ENCODE measurements at regions not wholly inside any gene's neighbourhood (a gene's known extent, or its start where the extent isn't known, plus 50 kb on each side); places are given as distances from the start of the nearest gene placed in this dataset.
A peak's percentile ranks its signal among the peaks of the same experiment; 100 is the strongest.

DNA sequence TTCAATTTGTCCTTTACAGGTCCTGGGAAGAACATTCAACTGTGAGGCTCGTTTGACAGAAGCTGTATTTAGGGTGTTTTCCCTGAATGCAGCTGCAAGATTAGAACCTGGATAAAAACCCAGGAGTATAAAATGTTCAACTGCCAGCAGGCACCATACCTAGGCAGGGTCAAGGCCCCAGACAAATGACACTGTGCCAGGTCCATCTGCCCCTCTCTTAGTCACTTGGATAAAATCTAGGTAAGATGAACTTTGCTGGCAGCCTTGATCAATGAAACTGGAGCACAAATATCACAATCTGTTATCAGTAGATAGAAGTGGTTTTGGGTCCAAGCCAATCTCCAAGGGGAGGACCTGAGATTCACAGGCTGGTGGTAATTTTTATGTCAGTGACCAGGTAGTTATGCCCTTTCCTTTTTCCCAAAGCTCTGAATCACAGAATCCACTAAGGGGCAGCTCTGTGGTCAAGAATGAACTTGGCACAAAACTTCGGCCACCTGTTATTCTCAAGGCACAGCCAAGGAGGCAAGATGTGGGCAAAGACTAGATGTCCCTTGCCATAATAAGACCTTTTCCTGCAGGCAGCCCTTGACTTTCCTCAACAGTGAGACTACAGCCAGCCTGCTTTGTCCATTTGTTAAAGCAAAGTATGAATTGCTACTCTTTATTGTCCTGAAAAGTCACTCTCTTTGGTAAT lies 501.0 kb downstream of the PPARGC1A start:
- no peak for DNase-seq

DNA sequence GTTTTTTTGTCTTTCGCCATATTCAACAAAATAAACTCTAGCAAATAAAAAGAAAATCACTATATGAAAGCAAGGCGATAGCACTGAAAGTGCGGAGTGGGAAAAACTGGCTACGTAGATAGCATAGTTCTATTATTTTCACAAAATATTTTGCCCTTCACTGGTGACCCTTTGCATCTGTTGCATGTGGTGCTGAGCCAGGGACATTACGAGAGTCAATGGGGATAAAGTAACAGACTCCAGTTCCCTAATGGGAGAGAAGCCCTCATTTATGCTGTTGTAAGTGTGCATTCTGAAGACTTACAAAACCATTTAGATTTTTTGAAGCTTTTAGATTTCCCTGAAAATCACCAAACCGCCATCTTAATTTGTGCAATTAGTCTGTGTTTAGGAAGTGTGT lies 501.6 kb downstream of the PPARGC1A start:
- DNase-seq: no peak

DNA sequence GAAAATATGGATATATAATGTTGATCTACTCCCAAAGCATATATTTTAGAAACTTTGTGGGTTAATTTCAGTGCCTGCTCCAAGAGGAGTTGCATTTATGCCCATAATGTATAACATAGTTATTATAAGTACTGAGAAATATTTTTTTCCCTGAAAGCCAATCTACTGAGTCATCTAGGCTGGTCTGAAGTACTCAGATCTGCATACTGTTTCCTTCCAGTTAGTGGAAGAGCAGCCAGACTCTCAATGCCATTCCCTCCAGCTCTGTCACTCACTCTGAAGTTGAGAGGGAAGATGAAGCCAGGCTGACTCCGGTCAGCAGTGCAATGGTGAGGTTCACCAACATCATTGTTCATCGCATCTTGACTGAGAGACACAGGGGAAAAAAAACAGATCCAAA lies 505.1 kb downstream of the PPARGC1A start:
- no peak for DNase-seq

DNA sequence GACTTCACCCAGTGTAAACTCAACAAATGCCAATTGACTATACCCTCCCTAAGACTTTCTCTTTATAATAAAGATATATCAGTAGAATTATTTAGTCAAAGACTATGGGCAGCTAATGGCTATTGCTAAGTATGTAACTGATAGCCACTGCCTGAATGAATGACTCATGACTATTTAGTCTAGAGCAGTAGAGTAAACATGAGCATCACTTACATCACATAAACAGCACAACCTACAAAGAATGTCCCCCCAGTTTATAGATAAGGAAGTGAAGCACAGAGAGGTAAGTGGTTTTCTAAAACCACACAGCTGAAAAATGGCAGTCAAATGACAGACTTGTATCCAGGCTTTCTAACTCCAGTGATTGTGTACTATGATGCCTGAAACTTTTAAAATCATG lies 507.0 kb downstream of the PPARGC1A start:
- DNase-seq: no peak

DNA sequence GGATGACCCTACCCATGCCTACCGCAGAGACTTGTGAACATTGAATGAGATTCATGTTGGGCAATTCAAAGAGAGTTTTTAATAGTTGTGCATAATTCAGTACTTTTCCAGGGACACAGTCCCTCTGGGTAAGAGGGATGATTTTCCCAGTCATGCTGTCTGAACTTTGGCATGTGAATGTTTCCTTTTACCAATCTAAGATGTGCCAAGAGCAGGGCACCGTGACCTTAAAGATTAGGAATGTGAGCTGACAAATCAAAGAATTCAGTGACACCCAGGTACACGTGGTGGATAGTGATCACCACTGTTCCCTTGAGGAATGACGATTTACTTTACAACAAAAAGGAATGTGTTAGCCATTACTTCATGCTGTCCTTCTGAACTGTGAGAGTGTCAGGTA lies 515.6 kb downstream of the PPARGC1A start:
- no peak for DNase-seq

DNA sequence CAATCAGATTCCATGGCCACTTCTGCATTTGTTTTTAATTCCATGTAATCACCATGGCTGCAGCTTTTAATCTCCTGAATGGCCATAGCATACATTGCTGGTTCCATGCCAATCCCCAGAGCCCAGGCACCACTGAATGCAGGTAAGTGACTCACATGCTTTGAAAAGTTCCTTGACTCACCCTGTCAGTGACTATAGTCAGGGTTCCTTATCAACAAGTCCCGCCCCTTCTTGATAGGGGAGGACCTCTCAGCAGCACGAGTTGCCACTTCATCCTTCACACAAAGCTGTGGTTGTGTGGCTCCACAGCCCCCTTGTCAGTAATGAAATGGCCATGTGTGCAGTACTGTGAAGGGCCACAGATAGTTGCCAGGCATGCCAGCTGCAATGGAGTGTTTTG lies 516.6 kb downstream of the PPARGC1A start:
- DNase-seq: no peak

DNA sequence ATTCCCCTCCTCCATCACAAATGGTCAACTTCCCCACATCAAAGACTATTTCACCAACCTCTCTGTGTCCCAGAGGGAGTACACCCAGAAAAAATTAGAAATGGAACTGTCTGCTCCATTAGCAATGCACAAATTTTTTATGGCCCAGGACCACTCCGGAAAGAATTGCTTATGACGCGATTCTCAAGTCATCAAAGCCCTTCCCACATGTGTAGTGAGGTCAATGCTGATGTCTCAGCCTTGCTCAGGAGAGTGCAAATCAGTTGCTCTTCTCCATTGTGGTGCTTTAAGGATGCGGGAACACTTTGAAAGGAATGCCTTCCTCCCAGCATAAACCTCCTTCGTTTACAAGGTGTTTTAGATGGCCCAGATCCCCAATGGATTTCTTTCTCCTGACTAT lies 518.3 kb downstream of the PPARGC1A start:
- DNase-seq: no peak

DNA sequence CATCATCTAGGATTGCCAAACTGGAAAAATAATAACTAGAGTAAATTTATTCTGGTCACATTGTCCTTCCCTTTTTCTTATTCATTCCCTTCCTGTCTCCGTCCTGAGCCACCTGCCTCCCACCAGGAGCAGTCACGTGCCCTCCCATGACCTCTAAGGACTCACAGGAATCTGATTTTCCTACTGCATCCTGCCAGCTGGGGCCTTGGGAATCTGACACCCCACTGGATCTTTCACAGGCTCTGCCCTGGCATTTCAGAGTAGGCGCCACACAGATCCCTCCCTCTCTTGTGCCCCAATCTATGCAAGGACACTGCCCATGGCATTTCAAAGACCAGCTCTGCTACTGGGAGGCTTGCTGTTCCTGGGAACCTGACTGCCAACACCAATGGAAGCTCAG lies 520.5 kb downstream of the PPARGC1A start:
- no peak for DNase-seq

DNA sequence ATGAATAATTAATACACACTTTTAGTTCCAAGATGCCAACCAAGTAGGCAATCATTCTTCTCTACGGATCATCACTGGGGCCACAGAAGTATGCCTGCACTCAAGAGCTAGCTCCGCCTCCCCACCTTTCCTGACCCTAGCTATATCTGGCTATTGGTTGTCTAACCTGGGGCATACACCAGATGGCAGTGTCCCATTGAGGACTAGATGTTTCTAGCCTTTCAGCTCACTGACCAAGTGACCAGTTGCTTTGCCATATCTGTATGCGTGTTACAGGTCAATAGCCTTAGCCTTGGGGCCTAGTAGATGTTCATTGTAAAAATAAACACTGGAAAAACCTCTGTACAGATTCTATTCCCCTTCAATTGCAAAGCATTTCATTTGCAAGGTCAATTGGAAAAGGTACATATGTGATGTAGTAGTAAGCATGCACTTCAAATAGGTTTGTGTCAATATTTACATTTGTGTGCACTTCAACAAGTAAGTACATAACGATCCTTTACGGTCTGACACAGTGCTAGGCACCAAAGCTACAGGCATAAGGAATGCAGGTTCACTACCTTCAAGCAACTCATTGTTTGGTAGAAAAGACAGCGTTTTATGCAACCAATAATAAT lies 521.7 kb downstream of the PPARGC1A start:
- no peak for DNase-seq

DNA sequence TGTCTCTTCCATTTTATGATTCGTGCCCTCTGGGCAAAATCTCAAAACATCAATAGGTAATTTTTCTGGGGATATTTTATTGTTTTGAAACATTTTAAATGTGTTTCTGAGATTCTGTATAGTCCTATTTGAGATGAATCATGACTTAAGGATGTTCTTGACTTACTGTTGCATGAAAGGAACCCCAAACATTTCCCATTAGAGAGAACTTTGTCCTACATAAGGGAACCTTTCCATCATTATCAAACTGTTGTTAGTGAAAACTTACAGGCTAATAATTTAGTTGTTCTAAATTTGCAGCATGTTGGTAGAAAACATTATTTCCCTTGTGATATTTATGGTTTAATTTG lies 523.3 kb downstream of the PPARGC1A start:
- DNase-seq: no peak

DNA sequence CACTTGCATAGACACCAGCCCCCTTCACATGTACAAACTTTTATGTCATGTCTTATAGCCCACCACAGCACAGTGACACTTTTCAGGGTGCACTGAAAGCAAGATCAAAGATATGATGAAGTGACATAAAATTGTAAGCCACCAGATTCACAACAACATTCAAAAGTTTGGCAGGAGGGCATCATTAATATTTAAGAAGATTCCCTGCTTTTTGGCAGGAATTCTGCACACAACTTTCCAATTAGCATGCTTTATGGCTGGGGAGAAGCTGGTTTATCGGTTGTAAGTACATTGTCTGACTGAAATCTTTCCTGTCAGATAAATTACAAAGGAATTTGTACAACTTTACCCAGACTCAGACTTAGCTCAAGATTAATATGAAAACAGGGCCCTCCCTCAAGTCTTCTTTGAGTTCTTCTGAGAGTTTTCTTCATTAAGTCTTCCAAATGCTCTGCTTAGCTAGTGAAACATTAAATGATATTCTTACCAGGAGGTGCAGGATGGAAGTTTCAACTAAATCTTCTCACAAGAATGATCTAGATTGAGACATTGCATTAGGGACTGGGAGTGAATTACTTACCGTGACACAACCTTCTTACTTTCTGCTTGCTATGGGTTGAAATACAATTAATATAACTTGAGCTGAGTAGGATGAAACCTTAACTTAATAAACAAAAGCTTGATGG lies 523.8 kb downstream of the PPARGC1A start:
- DNase-seq: no peak

DNA sequence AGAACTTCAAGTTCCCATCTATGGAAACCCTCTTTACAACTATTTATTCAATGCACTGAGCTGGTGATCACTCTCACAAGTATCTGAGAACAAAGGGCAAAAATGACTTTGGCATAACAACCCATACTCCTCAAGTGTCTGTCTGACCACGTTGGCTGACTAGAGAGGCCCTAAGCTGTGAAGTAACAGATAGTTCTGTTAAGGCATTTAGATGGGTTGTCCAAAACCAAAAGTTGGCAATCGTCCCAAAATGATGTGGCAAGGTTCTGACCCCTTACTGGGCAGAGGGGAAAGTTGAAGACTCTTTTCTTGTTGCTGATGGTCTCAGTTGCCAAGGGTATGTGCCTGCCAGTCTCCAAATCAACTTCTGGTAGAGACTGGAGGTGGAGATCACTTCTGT lies 524.8 kb downstream of the PPARGC1A start:
- DNase-seq: no peak

DNA sequence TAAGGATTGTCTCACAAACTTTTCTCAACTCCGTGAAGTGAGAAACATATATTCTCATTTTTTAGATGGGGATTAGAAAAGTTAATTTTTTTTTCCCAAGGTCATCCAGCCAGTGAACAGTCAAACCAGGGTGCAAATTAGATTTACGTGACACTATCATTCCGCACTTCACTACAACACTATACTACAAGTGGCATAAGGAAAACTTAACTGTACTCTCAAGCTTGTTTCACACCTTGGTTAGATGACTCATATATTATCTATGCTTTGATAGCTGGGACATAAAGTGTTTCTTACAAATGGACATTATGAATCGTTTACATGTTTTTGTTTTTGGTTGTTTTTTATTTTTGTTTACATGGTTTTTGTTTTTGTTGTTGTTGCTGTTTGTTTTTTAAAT lies 525.7 kb downstream of the PPARGC1A start:
- no peak for DNase-seq

DNA sequence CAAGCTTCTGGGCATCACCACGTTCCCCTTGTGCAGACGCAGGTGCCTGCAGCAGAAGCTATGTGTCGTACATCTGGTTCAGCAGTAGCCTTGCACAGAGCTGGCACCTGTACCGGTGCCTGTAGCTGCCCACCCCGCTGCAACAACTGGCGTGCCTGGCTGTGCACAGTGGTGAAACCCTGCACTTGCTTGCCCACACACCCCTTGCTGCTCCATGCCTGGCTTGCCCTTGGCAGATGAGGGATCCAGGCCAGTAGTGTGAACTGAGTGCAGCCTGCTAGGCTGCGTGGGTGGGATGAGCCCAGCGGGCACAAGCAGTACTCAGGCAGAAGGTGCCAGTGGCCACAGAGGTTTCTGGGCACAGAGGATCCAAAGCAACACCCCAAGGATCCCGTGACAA lies 528.4 kb downstream of the PPARGC1A start:
- DNase-seq: no peak

DNA sequence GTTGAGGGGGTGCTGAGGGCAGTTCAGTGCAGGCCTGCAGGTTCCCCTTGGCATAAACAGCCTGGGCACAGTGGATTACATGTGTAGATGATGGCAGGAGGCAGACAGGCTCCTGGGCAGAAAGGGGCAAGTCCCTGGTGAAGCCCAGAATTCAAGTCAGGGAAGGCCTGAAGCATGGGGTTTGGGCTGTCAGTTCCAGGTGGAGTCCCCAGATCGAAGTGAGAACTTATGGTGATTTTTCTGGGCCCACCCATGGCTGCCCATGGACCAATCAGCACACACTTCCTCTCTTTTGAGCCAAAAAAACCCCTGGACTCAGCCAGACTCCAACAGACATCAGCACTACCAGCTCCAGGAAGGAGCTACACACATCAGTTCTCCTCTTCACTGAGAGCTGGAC lies 529.1 kb downstream of the PPARGC1A start:
- DNase-seq: no peak

DNA sequence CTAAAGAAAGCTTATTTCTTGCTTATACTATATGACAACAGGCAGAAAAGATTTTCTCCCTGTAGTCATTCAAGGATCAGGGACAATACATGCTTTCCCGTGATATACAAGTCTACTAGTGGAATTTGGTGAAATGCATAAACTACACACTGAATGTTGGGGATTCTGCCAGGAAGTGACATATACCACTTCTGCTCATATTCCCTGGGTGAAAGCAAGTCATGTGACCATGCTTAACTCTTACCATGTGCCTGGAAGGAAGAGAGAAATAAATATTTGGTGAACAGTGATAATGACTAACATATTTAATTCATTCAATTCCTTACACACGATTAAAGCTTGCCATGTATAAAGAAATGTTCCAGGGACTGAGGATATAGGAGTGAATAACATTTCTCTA lies 534.6 kb downstream of the PPARGC1A start:
- no peak for DNase-seq

DNA sequence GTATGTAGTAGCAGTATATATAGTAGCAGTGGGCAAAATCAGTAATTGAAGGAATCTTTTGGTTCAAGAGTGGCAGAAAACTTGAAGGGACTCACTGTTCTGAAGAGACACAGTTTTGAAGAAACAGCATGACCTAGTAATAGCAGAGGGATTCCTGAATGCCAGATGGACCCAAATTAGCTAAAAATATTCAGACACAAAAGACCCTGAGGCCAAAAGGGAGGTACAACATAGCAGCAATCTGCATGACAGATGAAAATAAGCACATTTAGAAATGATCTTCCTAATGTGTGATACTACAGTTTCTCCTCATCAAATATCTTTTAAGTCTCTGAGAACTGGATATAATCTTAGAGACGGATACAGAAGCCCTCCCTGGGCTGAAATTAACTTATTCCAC lies 536.6 kb downstream of the PPARGC1A start:
- no peak for DNase-seq

DNA sequence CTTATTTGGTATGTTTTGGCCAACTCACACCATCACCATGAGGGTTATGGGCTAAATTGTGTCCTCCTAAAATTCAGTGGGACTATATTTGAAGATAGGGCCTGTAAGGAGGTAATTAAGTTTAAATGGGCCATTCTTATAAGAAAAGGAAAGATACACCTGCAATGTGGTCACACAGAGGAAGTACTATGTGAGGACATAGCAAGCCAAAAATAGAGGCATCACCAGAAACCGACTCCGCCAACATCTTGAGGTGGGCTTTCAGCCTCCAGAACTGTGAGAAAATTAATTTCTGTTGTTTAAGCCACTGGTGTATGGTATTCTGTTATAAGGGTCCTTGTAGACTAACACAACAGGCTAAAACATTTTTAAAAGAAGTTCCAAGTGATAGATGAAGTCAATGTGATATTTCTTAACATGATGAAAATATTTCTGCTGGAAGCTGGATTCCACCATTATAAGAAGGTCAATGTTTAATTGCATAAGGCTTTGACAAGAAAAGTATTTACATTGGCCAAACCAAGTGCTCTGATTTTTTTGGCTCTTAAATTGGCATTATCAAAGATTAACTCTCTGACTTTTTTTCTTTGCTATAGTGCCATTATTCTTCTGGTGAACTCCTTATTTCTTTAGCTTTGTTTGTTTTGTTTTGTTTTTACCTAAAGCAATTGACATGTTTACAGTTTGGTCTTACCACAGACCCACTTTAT lies 540.9 kb downstream of the PPARGC1A start:
- DNase-seq: no peak

DNA sequence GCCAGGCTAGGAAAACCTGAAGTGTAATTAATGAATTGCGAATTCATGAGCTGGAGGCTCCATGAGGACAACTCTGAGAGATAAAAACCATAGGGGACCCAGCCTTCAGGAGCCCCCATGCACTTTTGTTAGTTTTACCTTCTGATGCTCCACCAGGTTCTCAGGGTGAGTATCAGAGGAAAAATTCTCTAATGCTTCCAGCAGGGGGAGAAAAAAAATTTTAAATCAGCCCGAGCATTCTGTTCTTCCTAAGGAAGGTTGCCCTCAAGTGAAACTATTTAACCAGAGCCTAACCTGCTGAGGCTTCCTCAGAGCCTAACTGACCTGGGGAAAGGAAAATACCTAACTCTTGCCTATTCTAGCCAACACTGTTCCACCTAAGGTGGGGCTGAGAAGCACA lies 552.6 kb downstream of the PPARGC1A start:
- no peak for DNase-seq

DNA sequence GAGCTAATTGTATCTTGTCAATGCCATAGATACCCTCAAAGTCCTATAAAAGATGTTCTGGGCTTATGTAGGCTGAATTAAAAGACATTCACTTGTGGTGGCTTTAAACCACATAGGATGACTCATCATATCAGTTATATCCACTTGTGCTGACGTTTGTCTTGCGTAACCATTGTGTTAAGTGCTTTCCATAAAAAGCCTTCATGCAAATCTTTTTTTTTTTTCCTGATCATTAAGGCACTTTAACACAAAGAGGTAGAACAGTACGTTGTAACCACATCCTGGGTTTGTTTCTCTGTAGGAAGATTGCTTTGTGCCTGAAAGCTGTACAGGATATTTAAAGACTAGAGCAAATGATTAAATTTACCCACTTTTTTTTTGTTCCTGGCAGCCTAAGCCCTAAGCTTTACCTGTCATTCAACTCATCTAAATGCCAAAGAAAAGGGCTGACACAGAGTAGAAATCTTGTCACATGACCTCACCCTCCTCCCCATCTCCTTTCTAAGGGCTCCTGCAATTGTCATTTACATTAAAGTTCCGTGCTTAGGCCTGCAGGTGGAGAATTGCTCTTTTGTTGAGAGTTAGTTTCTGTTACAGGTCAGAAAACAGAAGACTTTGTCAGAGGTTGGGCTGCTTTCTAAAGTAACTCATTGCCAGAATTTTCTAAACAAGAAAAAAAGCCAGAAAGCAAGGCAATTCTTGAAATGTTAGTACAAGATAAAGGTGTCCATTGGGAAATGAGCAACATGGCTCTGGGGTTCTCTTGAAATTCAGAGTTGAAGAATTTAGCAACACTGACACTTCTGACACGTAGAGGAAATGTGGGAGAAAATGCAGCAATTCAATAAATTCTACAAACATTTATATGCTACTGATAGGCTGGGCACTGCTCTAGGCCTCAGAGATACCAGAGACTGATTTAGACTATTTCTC lies 555.6 kb downstream of the PPARGC1A start:
- DNase-seq: peak; percentile 2

DNA sequence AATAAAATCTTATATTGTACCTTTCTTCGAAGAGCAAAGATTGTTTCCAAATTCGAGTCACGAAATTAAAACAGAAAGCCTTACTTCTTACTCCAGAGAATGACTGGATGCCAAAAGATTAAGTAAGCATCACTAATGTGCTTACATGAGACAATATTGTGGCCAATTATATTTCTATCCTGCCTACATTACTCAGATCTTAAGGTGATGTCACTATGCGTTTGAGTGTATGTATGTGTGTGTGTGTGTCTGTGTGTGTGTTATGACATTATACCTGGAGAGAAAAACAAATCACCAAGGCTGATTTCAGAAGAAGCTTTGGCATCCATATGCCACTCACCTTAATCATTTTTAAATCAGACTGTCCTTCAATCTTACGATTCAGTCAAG lies 556.3 kb downstream of the PPARGC1A start:
- DNase-seq: no peak

DNA sequence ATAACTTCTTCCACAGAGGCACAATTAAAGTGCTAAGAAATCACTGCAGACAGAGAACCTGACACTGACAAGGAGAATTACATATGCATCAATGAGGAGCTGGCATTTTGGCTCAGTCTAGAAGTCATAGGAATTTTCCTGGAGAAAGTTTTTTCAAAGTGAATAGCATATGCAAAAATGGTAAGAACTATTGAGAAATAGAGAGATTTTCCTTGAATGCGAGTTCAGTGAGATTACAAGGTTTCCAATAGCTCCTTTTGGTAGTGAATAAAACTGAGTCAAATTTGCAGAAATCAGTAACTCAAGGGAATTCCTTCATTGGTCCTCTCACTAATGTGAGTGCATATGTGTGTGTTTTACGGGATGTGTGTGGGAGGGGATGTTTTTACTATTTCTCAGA lies 557.5 kb downstream of the PPARGC1A start:
- DNase-seq: no peak

DNA sequence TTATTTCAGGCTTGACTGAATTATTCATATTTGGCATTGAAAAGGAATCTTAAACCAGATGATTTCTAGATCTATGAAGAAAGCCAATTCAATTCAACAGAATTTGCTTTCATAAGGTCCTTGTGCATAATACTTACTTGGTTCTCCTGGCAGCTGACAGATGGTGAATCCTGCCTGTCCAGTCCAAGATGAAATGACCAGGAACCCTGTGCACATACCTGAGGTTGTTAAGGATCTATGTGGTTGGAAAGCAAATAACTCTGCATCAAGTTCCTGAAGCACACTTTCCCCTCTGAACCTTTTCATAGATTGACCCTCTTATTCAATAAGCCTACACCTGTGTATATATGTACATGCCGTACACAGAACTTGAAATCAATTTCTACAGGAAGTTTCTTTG lies 562.7 kb downstream of the PPARGC1A start:
- DNase-seq: no peak
